GM23248 (cell line): ENCODE measurements at regions not wholly inside any gene's neighbourhood (a gene's known extent, or its start where the extent isn't known, plus 50 kb on each side); places are given as distances from the start of the nearest gene placed in this dataset.

Experiments
- DNase-seq: peaks from one replicate; pipeline ENCODE4 v3.0.0-alpha.2; 2015
- H2AFZ ChIP-seq: fragments of 200-600 bp; sonication (generic); 2 replicates; pipeline ENCODE4 v1.6.1; 2016; ENCODE audit warnings: antibody characterized with exemption
- H3F3A ChIP-seq: fragments of 200-600 bp; sonication (generic); 2 replicates; pipeline ENCODE4 v1.6.1; 2016; ENCODE audit warnings: mild to moderate bottlenecking, antibody characterized with exemption, mixed run types; ENCODE audit not compliant: insufficient read depth
- H3K27ac ChIP-seq: fragments of 200-600 bp; sonication (generic); 2 replicates; pipeline ENCODE4 v1.5.1; 2016; ENCODE audit warnings: mild to moderate bottlenecking
- H3K27me3 ChIP-seq: fragments of 200-600 bp; sonication (generic); replicated peaks from 2 replicates; pipeline ENCODE4 v1.6.1; 2016; ENCODE audit warnings: mild to moderate bottlenecking; ENCODE audit not compliant: insufficient read depth
- H3K36me3 ChIP-seq: fragments of 200-600 bp; sonication (generic); 2 replicates; pipeline ENCODE4 v1.6.1; 2016; ENCODE audit warnings: low read depth, mild to moderate bottlenecking
- H3K4me1 ChIP-seq: fragments of 200-600 bp; sonication (generic); 2 replicates; pipeline ENCODE4 v1.6.1; 2016; ENCODE audit warnings: mild to moderate bottlenecking; ENCODE audit not compliant: insufficient read depth
- H3K4me2 ChIP-seq: fragments of 200-600 bp; sonication (generic); one replicate; pipeline ENCODE4 v1.6.1; 2016; ENCODE audit warnings: mild to moderate bottlenecking; ENCODE audit not compliant: unreplicated experiment
- H3K4me3 ChIP-seq: fragments of 200-600 bp; sonication (generic); 2 replicates; pipeline ENCODE4 v1.5.1; 2016; ENCODE audit warnings: mild to moderate bottlenecking
- H3K79me2 ChIP-seq: fragments of 200-600 bp; sonication (generic); 2 replicates; pipeline ENCODE4 v1.6.1; 2016; ENCODE audit warnings: mild to moderate bottlenecking; ENCODE audit not compliant: insufficient read depth
- H3K9ac ChIP-seq: fragments of 200-600 bp; sonication (generic); 2 replicates; pipeline ENCODE4 v1.6.1; 2016; ENCODE audit warnings: mild to moderate bottlenecking
- H3K9me2 ChIP-seq: fragments of 200-600 bp; sonication (generic); 2 replicates; pipeline ENCODE4 v1.6.1; 2016; ENCODE audit warnings: mixed run types, mild to moderate bottlenecking, moderate library complexity; ENCODE audit not compliant: insufficient read depth
- H3K9me3 ChIP-seq: fragments of 200-600 bp; sonication (generic); one replicate; pipeline ENCODE4 v1.6.1; 2017; ENCODE audit warnings: low read depth
- H4K20me1 ChIP-seq: fragments of 200-600 bp; sonication (generic); 2 replicates; pipeline ENCODE4 v1.6.0; 2016; ENCODE audit not compliant: insufficient read depth
- EZH2 ChIP-seq: fragments of 200-600 bp; sonication (generic); IDR thresholded peaks from 2 replicates; pipeline ENCODE4 v1.6.1; 2018; ENCODE audit warnings: antibody characterized with exemption, mild to moderate bottlenecking; ENCODE audit not compliant: insufficient read depth, poor library complexity, severe bottlenecking
- EZH2phosphoT487 ChIP-seq: fragments of 200-600 bp; sonication (generic); IDR thresholded peaks from 2 replicates; pipeline ENCODE4 v1.6.1; 2018; ENCODE audit warnings: antibody characterized with exemption, moderate library complexity, mild to moderate bottlenecking, low read depth; ENCODE audit not compliant: insufficient read depth
- WGBS, 2 experiments: methylation state at CpG; one replicate each; pipeline ENCODE4 v1.1.6; 2015 to 2017; ENCODE audit warnings: low lambda C conversion rate in 2 of 2, low coverage in 1 of 2; ENCODE audit errors: missing lambda C conversion rate in 2 of 2; 5-methylcytosine and 5-hydroxymethylcytosine counted together
- in situ Hi-C: fragments of 300-500 bp; cut with MboI; formaldehyde crosslinking; loops from 2 replicates; pipeline ENCODE4 v1.15.0; 2020

DNA sequence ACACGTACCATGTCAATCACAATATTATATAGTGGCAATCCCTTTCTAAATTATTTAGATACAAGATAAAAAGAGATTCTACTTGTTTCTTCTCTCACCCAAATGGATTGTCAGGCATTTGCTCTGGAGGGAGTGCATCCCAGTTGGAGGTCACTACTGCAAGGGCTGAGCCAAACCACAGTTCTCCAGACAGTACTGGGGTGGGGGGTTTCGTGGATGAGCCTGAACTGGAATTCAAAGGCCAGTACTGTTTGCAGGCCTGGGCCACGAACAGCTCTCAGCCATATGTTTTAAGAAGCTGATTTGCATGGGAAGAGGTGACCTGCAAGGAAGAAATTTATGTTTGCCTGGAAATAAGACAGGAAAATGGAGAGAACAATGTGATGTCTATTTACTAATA lies 314.9 kb downstream of the PMP22 start:
- Histone ChIP-seq H4K20me1 (no peaks in the 10 kb centered on the region), H3K9ac (no peak overlapping the region), H3F3A (no peaks in the 10 kb centered on the region), H3K36me3 (no peaks in the 10 kb centered on the region), H3K4me2 (no peak overlapping the region), H3K27me3 (peaks cover 45% of the 10 kb centered on the region), H3K79me2 (no peaks in the 10 kb centered on the region), H2AFZ (no peak overlapping the region), H3K9me2 (no peaks in the 10 kb centered on the region), H3K4me1 (no peaks in the 10 kb centered on the region), H3K9me3 (no peaks in the 10 kb centered on the region), H3K27ac (no peak overlapping the region), H3K4me3 (no peak overlapping the region)
- DNase-seq = peak; percentile 7
- TF ChIP-seq EZH2 (no peak), EZH2phosphoT487 (no peak)
- WGBS, 2 experiments = 26 to 33% methylated on average over 3 of the region's 3 CpGs
- in situ Hi-C loops = no loop called here

DNA sequence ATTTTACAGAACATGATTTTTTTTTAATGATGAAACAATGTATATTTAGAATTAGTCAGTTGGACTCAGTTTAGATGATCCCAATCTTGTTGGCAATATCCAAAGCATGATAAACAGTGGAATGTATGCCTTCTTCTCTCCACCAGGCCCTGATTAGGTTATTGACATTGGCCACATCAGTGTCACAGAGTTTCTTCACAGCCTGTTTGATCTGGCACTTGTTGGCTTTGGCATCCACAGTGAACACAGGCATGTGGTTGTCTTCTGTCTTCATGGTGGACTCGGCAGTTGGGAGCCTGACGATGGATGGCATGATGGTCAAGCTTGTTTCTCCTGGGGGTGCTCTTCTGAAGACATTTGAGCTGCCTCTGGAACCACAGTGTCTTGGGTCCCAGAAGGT lies 317.5 kb downstream of the PMP22 start:
- in situ Hi-C loops = loop anchor here (25.0 kb wide), 4 partner anchors 215 to 1910 kb away; no protein-coding TSS in a partner anchor
- H3K9ac ChIP-seq = no peak overlapping the region
- 68 to 78% methylated on average over 2 of the region's 2 CpGs for WGBS, 2 experiments
- H4K20me1 ChIP-seq = no peaks in the 10 kb centered on the region
- H3K4me1 ChIP-seq = peaks cover 6% of the 10 kb centered on the region
- no peaks in the 10 kb centered on the region for H3K9me3 ChIP-seq
- no peak overlapping the region for H3K4me3 ChIP-seq
- no peaks in the 10 kb centered on the region for H3K9me2 ChIP-seq
- H3F3A ChIP-seq = peaks cover 3% of the 10 kb centered on the region; the same call in 1 of the 2 replicates
- H3K79me2 ChIP-seq = no peaks in the 10 kb centered on the region
- H3K27ac ChIP-seq = no peak overlapping the region
- peaks cover 28% of the 10 kb centered on the region; the same call in 1 of the 2 replicates for H3K27me3 ChIP-seq
- TF ChIP-seq EZH2phosphoT487 = no peak
- TF ChIP-seq EZH2 = no peak
- no peaks in the 10 kb centered on the region for H3K36me3 ChIP-seq
- H2AFZ ChIP-seq = no peak overlapping the region
- DNase-seq = no peak
- H3K4me2 ChIP-seq = no peak overlapping the region

DNA sequence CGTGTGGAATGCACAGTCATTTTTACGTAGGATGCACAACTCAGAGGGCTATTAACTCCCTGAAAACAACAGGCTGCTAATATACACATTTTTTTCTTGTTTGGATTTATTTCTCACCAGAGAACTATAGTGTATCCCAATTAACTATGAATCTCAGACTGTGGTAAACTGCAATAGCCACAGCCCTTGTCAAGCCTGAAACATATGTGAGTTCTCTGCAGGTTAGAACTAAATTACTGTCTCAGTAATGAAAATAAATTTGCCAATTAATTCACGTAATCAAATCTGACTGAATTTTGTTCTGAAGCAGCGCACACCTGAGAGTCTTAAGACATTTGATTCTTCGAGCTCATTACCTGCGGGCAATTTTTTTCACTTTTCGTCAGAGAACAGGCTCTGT lies 318.6 kb downstream of the PMP22 start:
- Histone ChIP-seq H4K20me1 (no peaks in the 10 kb centered on the region), H3K9me2 (no peaks in the 10 kb centered on the region), H3K9me3 (no peaks in the 10 kb centered on the region), H3K27ac (no peak overlapping the region), H3K4me3 (no peak overlapping the region), H3K27me3 (peaks cover 24% of the 10 kb centered on the region; the same call in 1 of the 2 replicates), H2AFZ (no peak overlapping the region), H3K9ac (no peak overlapping the region), H3K4me1 (peaks cover 14% of the 10 kb centered on the region), H3K79me2 (no peaks in the 10 kb centered on the region), H3K36me3 (no peaks in the 10 kb centered on the region), H3F3A (peaks cover 8% of the 10 kb centered on the region; the same call in 1 of the 2 replicates), H3K4me2 (no peak overlapping the region)
- DNase-seq = no peak
- WGBS, 2 experiments = 61 to 64% methylated on average over 7 of the region's 7 CpGs
- TF ChIP-seq EZH2phosphoT487 (no peak), EZH2 (no peak)
- in situ Hi-C loops = loop anchor here (25.0 kb wide), 4 partner anchors 216 to 1909 kb away; no protein-coding TSS in a partner anchor

DNA sequence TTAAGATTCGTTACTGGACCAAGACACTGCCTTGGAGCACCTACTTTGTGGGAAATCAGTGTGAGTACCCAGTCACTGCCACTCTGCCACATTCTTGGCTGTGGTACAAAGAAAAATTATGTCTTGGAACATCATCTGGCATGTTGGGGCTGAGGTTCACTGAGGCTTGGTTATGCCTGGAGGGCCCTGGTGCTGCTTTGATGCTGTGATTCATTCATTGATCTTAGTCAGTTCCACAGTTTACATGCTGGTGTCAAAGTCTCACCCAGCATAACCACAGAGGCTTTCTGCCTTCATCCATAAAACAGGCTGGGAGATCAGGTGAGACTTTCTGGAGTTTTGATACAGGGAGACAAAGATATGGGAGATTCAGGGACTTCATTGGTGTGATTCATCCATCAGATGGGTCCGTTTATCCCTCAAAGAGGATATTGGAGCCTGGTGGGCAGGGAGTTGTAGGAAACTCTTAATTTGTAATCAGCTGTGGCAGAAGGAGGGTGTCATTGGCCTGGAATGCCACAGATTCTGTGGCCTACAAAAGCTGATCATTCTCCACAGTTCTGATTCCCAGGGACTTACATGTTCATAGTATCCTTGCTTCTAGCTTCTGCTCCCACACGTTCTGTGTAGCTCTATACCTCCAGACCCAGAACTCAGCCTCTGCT lies 322.5 kb downstream of the PMP22 start:
- Histone ChIP-seq H4K20me1 (no peaks in the 10 kb centered on the region), H2AFZ (no peak overlapping the region), H3K9ac (no peak overlapping the region), H3K36me3 (no peaks in the 10 kb centered on the region), H3K79me2 (no peaks in the 10 kb centered on the region), H3K4me1 (peaks cover 21% of the 10 kb centered on the region), H3K27ac (no peak overlapping the region), H3K27me3 (peaks cover 5% of the 10 kb centered on the region; the same call in 1 of the 2 replicates), H3K9me2 (no peaks in the 10 kb centered on the region), H3K9me3 (no peaks in the 10 kb centered on the region), H3K4me3 (no peak overlapping the region), H3K4me2 (no peak overlapping the region), H3F3A (peaks cover 8% of the 10 kb centered on the region; the same call in 1 of the 2 replicates)
- TF ChIP-seq EZH2 (no peak), EZH2phosphoT487 (no peak)
- DNase-seq = peak; percentile 66
- in situ Hi-C loops = loop anchor here (25.0 kb wide), 4 partner anchors 220 to 1905 kb away; no protein-coding TSS in a partner anchor
- WGBS, 2 experiments = 36 to 47% methylated on average over 3 of the region's 3 CpGs
